GM18519 (cell line): ENCODE measurements at regions not wholly inside any gene's neighbourhood (a gene's known extent, or its start where the extent isn't known, plus 50 kb on each side); places are given as distances from the start of the nearest gene placed in this dataset.

ENCODE experiments used
- ATAC-seq: cut with Tn5 transposase; IDR thresholded peaks from one replicate; pipeline ENCODE4 v1.9.1; 2021; ENCODE audit warnings: mild to moderate bottlenecking, moderate library complexity; ENCODE audit not compliant: unreplicated experiment, low FRiP score

DNA sequence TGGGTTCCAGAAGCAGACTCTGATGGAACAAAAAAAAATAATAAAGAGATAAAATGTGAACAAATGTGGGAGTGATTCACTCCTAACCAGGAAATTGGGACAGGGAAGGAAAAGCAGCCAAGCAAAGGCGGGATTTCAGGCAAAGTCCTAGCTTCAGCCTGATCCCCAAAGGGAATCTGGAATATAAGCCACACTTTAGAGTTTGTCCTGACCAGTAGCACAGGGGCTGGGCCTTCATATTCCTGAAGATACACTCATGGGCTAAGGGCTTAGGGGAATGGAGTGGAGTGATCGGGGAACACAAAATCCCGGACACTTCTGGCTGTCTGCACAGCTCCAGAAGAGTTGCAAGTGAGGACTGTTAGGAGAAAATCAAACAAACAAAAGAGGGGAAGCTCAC lies 135.0 kb upstream of the COL8A1 start:
- ATAC-seq = no peak

DNA sequence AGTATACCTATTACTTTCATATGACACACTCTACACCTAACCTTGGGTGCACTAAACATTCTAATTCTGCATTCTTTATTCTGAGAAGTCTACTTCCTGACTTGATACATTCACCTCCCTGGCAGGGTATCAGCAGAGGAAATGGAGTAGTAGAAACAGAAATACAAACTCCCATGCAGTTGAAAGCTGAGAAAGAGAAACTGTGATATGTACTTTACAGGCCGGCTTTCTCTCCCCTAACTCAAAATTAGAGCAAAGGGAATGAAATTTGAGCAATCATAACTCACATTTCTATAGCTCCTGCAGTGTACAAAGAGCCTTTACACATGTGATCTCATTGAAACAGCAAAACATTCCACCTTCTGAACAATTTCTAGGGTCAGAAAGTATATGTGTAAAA lies 135.5 kb upstream of the COL8A1 start:
- ATAC-seq = no peak

DNA sequence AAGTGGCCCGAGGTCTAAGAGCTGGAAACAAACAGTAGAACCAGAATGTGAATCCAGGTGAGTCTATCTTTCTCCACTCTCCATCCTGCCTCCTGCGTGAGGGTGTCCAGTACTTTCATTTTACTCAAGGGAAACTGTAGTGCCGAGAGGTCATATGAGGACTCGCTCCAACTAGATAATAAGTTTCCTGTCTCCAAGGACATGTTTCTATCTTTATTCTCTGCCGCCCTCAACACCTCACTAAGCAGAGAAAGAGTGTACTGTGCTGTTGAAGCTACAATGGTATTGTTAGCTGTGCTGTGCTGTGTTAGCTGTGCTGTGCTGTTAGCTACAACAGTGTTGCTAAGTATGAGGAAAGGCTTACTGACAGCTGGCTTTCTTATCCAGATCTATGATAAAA lies 137.9 kb upstream of the COL8A1 start:
- ATAC-seq = no peak

DNA sequence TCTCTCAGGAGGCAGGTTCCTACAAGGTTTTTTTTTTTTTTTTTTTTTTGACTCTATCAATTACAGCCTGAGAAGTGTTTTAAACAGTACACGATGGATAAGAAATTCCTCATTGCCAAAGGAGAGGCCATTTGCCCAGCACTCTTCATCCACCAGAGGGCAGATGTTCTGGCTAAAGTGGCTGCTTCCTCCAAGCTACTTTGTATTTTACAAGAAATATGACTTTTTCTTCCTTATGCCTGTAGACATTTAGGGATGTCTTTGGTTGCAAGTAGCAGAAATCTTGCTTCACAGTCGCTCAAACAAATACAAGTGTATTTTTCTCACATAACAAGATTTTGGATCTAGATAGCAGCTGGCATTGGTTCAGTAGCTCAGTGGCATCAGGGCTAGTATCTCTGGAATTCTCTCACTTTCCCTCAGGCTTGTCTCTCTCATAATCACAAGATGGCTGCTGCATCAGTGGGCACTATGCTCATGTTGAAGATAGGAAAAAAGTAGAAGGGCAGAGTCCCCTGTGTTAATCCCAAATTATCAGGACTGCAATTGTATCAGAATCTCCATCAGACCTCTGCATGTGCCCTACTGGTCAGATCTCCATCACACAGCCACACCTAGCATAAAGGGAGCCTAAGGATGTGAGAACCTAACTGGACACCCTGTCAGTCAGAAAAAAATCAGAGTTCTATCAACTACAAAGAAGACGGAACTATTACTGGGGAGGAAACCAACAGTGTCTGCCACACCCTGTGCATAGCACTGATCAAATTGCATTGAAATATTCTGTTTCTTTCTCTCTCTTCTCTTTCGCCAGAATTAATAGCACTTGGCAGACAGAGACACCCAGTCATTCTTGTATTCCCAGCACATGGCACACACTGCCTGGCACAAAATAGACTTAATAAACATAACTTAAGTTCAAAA lies 138.9 kb upstream of the COL8A1 start:
- ATAC-seq = no peak

DNA sequence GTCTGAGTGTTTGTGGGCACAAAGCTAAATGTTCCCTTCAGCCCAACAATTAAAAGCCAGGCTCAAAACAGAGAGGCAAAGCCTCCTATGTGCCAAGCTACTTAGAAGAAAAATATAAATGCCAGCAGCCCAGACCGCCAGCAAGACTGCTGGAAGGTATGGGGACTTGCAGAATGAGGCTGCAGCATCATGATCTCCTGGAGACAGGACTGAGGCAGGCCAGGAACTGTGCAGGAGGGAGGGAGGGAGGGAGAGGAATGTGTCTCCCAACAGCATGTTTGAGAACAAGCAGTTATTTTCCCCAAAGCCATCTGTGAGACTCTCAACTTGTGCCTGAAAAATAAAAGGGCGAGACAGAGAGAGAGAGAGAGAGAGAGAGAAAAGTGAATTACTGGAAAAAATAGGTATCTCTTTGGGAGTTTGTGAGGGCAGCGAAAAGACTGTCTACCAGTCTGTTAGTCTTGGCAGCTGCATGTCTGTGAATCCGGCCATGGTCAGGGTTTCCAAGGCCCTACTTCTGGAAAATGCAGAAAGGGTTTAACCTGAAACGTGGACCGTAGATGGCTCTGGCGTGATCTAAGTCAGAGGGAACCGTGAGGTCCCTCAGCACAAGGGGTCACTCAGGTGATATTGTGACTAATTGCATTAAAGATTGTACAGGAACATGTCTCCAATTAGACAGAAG lies 139.7 kb upstream of the COL8A1 start:
- no peak for ATAC-seq

DNA sequence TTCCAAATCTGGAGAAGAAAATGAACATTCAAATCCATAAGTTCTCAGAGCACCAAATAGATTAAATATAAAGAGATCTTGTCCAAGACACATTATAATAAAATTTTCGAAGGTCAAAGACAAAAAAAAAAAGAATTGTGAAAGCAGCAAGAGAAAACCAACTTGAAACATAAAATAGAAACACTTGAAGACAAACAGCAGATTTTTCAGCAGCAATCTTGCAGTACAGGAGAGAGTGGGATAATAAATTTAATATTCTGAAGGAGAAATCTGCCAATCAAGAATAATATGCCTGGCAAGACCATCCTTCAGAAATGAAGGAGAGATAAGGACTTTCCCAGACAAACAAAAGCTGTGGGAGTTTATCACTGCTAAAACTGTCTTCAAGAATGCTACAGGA lies 150.5 kb upstream of the COL8A1 start:
- ATAC-seq = no peak

DNA sequence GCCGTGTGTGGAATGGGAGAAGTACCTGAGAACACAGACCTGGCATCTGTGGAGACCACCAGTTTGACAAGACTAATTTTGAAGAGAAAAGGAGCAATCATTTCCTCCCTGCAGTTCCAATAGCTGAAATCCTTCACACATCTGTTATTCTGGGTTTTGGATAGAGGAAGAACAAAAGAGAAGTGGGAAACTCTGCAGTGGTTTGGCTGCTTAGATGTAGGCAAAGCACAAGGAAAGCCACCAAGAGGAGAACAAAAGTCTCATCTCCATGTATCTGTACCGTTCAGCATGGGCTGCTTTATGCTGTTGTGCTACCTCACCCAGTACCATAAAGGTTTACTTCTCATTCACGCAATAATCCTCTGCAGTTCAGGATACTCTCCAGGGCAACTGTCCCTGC lies 153.1 kb upstream of the COL8A1 start:
- ATAC-seq = no peak

DNA sequence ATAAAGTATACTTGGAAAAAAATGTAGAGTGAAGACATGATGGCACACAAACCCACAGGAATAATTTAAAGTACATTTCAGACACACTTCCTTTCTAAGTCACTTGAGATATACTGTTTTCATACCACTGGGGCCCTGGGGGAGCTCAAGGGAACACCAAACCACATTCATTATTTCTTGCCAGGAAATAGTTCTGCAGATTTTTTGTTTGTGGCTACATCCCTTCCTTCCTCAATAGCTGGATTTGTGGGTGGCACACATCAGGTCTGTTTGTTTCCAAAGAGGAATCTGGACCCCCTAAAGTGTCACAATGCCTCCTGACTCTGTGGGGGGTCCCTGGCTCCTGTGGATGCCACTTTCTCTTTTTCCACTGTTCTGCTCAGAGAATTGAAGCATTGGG lies 153.5 kb upstream of the COL8A1 start:
- no peak for ATAC-seq

DNA sequence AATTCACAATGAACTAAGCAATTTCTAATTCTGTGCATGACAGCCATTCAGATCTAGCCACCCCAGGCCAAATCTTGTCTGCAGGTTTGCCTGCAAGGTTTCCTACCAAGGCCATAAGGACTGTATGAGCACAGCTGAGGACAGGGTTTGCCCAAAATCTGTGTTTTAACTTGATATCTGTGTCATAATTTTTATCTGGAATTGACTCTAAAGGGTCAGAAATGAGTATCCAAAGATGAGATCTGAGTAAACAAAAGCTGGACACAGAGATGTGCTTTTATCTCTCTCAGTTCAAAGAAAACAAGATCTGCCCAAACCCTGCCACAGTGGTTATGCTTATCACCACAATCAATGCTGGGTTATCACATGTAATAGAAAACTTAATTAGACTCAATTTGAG lies 154.6 kb upstream of the COL8A1 start:
- no peak for ATAC-seq

DNA sequence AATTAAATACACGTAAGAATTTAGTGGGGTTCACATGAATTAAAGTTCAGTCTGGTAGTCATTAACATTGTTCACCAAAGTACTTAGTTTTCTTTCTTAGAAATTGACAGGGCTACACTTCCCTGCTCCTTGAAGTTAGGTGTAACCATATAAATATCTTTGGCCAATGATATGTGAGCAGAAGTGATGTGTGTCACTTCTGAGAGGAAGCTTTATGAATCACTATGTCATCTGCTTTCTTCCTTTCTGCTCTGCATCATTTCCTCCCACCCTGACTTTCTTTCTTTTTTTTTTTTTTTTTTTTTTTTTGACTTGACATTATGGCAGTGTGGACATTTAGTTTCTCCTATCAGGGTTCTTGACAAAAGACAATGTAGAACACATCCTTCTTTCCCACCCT lies 156.2 kb upstream of the COL8A1 start:
- ATAC-seq = no peak

DNA sequence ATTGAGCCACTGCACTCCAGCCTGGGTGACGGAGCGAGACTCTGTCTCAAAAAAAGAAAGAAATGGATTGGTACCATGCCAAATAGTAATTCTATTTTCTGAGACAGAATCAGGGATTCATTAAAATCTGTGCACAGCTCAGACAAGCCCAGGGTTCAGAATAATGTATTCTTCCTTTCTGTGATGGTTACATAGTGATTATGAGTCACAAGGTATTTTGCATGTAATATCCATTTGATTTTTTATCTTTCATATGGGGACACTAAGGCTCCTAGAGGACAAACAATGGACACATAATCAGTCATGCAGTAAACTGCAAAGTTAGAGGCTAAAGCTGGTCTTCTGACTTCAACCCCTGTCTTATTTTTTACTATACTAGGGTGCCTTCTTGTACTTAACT lies 156.8 kb upstream of the COL8A1 start:
- no peak for ATAC-seq

DNA sequence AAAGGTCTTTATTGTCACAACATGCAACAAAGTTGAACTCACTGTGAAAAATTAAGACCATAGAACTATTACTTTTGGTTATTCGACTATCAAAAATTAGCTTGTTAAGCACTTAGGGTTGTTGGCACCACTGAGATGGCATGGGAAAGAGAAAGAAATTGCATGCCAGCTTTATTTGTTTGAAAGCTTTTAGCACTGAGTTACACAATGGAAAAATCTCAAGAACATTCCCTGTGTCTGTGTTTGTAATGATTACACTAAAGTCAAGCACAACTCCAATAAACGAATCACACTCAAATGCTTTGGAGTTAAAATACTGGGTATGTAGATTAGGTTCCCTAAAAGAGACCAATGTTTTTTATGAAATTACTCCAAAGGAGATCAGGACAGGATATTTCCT lies 158.6 kb upstream of the COL8A1 start:
- ATAC-seq = no peak

DNA sequence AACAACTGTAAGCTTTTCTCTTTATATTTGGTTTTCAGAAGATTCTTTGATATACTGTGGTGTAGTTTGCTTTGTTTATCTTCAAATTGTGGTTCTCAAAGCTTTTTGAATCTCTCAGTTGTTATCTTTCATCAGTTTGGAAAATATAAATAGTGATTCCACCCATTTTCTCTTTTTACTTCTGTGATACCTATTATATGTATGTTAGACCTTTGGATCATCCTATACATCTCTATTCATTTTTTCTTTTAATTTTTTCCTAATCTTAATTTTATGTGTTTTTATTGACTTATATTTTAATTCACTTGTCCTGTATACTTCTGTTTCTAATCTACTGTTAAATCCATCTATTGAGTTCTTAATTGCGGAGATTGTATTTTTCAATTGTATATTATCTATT lies 160.7 kb upstream of the COL8A1 start:
- ATAC-seq = no peak

DNA sequence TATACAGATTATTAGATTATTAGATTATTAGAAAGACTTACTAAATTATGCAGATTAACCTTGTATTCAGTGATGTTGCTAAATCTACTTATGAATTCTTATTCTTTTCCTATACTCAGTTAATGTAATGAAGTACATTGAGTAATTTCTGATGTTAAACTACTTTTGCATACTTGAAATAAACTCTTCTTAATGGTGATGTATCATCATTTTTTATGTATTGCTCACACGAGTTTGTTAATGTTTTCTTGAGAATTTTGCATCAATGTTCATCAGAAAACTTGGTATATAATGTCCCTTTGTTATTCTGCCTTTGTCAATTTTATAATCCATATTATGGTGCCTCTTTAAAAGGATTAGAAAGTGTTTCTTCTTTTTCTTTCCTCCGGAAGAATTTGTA lies 163.2 kb upstream of the COL8A1 start:
- no peak for ATAC-seq

DNA sequence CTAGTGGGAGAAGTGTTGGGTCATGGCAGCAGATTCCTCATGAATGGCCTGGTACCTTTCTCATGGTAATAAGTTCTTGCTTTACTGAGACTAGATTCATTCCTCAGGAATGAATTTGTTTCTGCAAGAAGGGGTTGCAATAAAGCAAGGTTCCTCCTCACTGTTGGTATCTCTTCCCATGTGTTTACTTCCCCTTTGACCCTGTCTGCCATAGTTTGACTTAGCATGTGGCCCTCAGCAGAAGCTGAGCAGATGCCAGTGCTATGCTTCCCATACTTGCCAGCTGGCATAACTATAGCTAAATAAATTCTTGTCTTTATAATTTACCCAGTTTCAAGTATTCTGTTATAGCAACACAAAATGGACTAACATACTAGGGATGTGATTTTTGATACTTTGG lies 163.6 kb upstream of the COL8A1 start:
- no peak for ATAC-seq

DNA sequence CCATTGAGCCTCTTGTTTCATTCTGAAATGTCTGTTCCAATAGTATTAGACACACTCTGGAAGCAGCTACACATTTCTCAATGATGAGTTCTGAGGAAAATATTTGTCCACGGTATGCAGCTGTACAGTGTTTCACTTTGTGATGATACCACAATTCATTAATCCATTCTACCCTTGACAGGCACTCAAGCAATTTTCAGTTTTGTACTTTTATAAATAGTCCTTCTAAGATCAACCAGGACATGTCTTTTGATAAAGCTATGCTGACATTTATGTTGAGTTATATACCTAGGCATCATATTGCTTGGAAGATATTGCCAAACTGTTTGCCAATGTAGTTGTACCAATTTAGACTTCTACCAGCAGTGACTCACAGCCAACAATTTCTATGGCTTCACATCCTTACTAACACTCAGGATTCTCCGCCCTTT lies 165.1 kb upstream of the COL8A1 start:
- no peak for ATAC-seq

DNA sequence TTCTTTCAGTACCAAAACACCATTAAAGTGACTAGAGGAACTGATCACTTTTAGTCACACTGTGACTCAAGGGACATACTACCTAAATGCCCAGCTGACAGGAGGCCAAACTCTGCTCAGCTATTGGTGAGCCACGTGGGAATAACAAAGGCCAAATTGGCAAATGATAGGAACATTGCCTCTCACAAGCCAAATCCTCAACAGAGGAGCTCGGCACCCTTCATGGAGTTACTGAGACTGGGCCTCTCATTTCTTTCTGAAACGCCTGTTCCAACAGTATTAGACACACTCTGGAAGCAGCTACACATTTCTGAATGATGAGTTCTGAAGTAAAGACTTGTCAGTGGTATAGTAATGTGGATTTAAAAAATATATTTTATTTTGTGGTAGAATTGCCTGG lies 166.0 kb upstream of the COL8A1 start:
- ATAC-seq = no peak

DNA sequence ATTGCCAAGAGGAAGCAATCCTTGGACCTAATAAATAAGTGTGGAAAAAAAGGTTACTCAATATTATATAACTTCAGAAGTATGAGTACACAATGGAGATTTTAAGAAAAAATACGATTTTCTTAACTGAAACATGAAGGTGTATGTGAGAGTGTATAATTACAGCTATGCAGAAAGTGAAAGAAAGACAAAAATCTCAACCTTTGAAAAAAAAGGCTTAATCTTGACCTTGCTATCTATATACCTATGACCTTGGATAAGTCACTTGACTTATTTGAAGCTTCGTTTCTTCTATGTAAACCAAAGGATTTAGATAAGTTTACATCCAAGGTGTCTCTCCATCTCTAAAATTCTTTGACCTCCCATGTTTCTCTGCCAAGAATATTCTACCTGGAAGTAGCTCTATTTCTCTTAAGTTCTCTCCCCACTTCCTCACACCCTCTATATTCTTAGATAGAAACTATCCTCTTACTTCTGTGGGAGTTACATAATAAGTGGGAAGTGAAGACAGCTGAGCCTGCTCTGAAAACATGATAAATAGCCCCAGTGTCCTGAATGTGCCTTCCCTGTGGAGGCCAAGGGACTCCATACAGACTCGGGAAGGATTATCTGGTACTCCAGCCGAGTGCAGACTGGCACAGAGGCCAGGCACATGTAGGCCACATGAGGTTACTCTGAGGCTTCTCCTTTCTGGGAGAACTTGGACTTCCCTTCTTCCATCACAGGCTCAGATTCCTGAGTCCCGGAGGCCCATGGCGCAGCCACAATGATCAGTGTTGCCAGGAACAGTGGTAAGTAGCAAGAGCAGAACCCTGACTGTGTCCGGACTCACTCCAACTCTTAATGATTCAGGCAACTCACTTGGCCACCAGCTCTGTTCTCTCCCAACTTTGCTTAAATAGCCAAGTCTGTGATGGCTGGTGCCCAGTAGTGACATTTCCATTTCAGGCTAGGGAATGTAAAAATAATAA lies 166.8 kb upstream of the COL8A1 start:
- no peak for ATAC-seq

DNA sequence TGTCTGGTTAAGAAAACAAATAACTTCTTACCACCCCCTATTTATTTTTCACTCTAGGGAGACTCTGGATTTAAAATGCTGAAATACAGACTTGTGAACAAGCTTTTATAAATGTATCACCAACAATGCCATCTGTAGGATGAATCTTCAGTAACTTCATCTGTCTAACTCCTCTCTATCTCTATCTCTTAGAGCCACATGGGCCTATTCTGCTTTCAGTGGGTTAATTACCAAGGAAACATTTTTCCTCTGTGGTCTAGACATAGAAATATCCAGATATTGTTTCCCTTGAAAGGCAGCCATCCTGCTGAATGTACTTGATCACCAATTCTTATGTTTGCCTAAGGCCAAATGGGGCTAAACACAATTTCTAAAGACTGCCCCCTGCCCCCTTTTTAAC lies 167.6 kb upstream of the COL8A1 start:
- no peak for ATAC-seq

DNA sequence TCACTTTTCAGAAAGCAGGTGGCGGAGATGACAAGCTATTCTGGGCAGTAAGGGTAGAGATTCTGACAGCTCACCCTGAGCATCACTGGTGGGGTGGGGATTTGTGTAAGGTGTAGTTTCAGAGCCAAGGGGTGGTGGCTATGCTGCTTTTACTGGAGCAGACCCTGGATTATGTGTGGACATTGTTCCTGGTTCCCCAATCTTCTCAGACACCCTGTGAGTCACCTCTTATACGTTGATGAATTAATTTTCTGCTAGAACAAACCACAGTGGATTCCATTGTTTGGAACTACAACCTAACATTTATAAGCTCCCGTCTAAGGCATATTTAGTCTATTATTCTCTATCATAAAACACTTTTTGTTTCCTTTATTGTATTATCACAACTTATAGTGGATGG lies 169.5 kb upstream of the COL8A1 start:
- no peak for ATAC-seq

DNA sequence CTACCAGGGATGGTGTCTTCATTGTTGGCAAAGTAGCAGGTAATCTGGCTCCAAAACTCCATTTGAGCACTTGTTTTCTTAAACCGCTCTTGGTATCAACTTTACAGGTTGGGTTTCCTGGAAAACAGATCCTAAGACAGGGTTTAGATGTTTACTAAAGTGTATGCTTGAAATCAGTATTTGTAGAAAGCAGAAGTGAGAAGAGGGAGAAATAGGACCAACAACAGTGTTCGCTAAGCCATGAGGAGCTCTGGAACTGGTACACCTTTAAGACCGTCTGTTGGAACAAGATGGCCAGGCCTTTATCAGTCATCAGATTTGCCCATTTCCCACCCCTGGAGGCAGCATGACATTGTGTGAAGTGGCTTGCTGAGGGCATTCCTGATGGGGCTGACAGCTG lies 171.0 kb upstream of the COL8A1 start:
- ATAC-seq = no peak
